ENCODE measurements at regions not wholly inside any gene's neighbourhood (a gene's known extent, or its start where the extent isn't known, plus 50 kb on each side); places are given as distances from the start of the nearest gene placed in this dataset.
"Not testable (repeated sequence)": the region's sequence is repeated elsewhere in the genome, so short reads cannot be mapped to it uniquely, and the experiment has no call there.

GRCh38 chr21:35386491-35387079 lies 337.5 kb upstream of the RUNX1 start:
- FAIRE-seq = no peak

DNA sequence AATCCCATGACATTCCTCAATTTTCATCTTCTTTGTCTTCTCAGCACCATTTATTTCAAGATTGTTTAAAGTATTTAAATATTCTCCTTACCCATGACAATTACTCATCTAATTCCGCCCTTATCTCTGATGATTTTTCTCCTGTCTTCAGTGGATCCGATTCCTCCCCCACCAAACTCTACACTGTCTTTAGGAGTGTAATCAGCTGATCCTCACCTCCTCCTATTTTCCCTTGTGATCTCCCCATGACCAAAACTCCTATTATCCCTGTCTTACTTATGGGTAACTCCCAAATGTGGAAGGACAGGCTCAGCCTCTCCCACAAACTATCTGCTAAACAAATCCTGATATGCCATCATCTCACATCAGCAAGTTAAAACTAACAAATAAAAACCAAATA lies 335.3 kb upstream of the RUNX1 start:
- no peak for FAIRE-seq

DNA sequence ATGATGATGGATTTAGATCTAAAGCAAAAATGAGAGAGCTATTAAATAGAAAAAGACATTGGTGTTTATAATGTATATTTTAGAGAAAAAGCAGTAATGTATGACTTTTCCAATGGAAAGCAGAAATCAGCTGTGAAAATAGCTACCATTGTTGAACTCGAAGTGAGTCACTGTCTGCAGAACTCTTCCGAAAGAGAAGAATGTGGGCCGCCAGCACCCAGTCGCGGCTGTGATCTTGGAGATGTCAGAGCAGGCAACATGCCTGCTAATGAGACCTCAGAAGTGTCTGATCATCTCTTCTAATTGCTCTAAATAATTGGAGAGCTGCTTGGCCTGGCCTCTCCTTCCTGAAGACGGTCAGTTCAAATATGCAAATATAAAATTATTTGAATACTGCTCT lies 333.6 kb upstream of the RUNX1 start:
- FAIRE-seq = no peak

GRCh38 chr21:35381743-35382310 lies 332.7 kb upstream of the RUNX1 start:
- no peak for FAIRE-seq

DNA sequence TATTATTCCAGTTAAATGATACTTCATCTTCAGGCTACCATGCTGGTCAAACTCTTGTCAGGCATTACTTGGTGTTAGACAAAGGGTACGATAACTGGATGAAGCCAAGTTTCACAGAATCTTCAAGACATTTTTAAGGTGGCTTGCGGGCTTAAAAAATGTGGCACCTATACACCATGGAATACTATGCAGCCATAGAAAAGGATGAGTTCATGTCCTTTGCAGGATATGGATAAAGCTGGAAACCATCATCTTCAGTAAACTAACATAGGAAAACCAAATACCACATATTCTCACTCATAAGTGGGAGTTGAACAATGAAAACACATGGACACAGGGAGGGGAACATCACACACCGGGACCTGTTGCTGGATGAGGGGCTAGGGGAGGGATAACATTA lies 331.2 kb upstream of the RUNX1 start:
- not testable (repeated sequence) for FAIRE-seq

- no peak for FAIRE-seq
These were observed 329.8 kb upstream of the RUNX1 start for GRCh38 chr21:35378881-35379280.

- no peak for FAIRE-seq
These were observed 328.5 kb upstream of the RUNX1 start for GRCh38 chr21:35377505-35378090.

GRCh38 chr21:35376406-35377135 lies 327.5 kb upstream of the RUNX1 start:
- no peak for FAIRE-seq

- FAIRE-seq = no peak
These were observed 326.0 kb upstream of the RUNX1 start for GRCh38 chr21:35375115-35375514.

DNA sequence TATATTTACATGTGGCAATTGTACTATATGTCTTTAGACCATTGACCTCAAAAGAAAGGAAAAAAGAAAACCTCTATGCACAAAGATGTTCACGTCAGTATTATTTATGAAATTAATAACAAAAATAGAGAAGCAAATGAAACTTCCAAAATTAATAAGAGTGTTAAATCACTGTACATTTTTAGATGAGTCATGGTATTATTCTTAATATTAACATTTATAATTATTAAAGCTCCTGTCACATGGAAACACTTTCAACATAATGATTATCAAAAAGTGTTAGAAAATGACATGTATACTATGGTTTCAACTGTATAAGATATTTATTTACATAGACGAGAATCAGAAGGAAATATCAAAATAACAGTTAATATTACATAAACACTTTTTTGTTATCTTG lies 324.9 kb upstream of the RUNX1 start:
- no peak for FAIRE-seq

DNA sequence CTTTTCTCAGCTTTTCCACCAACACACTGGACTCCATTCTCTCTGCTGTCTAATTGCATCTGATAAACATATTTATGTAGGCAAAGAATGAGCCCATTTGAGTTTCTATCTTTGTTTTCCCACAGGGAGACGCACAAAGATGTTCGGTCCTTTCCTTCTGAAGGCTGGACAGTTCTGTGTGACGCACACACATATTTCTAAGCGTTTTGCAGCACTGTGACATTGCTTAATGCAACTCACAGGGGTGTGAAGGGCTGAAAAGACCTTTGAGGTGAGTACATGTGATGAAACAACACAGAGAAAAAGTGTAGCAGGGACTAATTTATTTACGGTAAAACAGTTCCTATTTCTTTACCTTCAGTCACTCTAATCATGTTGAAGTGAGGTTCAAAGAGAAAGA lies 323.1 kb upstream of the RUNX1 start:
- FAIRE-seq = no peak

- FAIRE-seq = no peak
These were observed 321.6 kb upstream of the RUNX1 start for GRCh38 chr21:35370671-35371070.

- FAIRE-seq = no peak
These were observed 321.0 kb upstream of the RUNX1 start for GRCh38 chr21:35370071-35370470.

DNA sequence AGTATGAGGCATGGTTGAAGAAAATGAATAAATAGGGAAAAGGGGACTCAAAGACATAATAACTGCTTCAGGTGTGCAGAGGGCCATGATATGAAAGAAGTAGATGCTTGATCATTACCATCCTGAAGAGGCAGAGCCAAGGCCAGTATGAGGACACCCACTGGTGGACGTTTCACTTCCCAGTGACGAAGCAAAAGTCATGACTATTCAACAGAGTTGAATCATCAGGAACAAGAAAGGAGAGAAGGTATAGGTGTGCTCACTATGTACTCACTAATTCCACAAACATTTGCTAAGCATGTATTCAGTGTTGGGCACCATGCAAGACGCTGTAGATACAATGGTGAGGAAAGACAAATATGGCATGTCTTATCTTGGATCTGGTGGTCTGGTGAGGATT lies 319.2 kb upstream of the RUNX1 start:
- FAIRE-seq = no peak

GRCh38 chr21:35367553-35367952 lies 318.5 kb upstream of the RUNX1 start:
- no peak for FAIRE-seq

GRCh38 chr21:35366394-35367080 lies 317.4 kb upstream of the RUNX1 start:
- no peak for FAIRE-seq

GRCh38 chr21:35363458-35363857 lies 314.4 kb upstream of the RUNX1 start:
- FAIRE-seq = no peak

GRCh38 chr21:35361988-35362387 lies 312.9 kb upstream of the RUNX1 start:
- no peak for FAIRE-seq

- no peak for FAIRE-seq
These were observed 311.9 kb upstream of the RUNX1 start for GRCh38 chr21:35360870-35361570.

GRCh38 chr21:35359076-35359475 lies 310.0 kb upstream of the RUNX1 start:
- FAIRE-seq = peak; percentile 8

DNA sequence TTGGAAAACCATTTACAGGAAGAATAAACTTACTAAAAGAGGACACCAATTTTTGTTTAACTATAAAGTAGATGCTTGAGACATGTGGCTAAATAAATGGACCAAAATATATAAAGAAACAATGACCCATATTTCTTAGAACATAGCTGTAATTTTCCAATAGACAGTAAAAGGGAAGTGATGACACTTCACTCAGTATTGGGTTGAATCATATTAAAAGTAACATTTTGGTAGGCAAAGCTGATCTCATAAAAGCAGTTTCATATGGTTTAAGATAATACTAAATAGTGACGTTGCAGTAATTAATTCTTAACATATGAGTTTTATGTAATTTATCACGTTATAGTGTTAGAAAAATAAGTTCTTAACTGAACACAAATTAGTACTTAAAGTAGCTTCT lies 308.9 kb upstream of the RUNX1 start:
- FAIRE-seq = no peak

DNA sequence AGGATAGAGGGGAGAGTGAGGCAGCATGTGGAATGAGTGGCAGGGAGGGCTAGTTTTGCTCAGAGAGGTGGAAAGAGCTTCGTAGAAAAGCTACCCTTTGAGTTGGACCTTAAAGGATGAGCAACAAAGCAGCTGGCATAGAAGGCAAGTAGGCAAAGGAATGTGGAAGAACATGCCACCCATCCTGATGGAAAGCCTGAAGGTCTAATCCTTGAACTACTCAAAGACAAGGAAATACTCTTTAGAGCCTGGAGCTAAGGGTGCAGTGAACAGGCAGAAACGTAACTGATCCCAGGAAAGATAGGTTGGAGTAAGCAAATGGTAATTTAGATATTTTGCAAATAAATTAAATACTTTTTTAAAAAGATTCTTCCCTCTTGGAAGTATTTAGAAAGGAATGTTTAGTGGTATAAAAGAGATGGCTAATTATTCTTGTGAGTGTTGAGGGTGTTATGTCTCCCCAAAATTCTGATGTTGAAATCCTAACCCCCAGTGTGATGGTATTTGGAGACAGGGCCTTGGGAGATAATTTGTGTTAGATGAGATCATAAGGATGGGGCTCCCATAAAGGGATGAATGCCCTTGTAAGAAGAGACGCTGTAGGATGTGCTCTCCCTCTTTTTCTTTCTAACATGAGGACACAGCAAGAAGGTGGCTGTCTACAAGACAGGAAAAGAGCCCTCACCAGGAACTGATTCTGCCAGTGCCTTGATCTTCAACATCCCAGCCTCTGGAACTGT lies 308.1 kb upstream of the RUNX1 start:
- no peak for FAIRE-seq
